Stimulated activated effector memory CD8-positive, alpha-beta T cell treated with anti-CD3 and anti-CD28 coated beads, Interleukin-12 subunit alpha, Interleukin-12 subunit beta, amount 100 ng/mL, for 72 hours (primary cell): ENCODE measurements at regions not wholly inside any gene's neighbourhood (a gene's known extent, or its start where the extent isn't known, plus 50 kb on each side); places are given as distances from the start of the nearest gene placed in this dataset.
A peak's percentile ranks its signal among the peaks of the same experiment; 100 is the strongest.
"Not testable (repeated sequence)": the region's sequence is repeated elsewhere in the genome, so short reads cannot be mapped to it uniquely, and the experiment has no call there.

ENCODE experiments used
- ATAC-seq: fragments of 150-1000 bp; cut with Tn5 transposase; 2 replicates; pipeline ENCODE4 v1.10.0; 2021
- DNase-seq, 2 donors: peaks; one replicate each; pipeline ENCODE4 v3.0.0; 2021 to 2022; ENCODE audit warnings: low spot score in 2 of 2
- H3K27ac Mint-ChIP-seq: one replicate; pipeline ENCODE4 v1.8.0; 2022; ENCODE audit warnings: mild to moderate bottlenecking, mixed read lengths
- H3K36me3 Mint-ChIP-seq: one replicate; pipeline ENCODE4 v1.8.0; 2022; ENCODE audit warnings: mild to moderate bottlenecking, mixed read lengths
- H3K4me1 Mint-ChIP-seq: one replicate; pipeline ENCODE4 v1.8.0; 2022; ENCODE audit warnings: mixed read lengths
- H3K4me3 Mint-ChIP-seq: one replicate; pipeline ENCODE4 v1.8.0; 2022; ENCODE audit warnings: mild to moderate bottlenecking, mixed read lengths
- H3K9me3 Mint-ChIP-seq: one replicate; pipeline ENCODE4 v1.8.0; 2022; ENCODE audit warnings: mixed read lengths

DNA sequence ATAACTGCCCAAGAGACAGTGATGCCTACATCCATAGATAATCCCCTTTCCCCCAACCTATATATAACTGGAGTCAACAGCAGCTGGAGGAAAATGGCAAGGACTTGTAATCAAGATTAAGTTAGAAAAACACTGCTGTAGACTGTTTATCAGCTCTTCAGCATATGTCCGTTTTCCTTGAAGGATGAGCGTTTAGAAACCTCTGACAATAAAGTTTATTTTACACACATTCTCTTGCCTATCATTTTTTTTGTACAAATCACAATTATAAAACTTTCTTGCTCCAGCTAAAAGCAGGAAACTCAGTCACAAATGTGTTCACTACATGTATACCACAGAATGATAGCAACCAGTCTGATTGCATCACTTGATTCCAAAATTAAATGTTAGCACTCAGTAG, 50.8 kb downstream of the PPIAL4G start:
- peaks cover 44% of the 10 kb centered on the region for H3K4me1 Mint-ChIP-seq
- peak overlapping the region; percentile 34 for H3K27ac Mint-ChIP-seq

GRCh38 chr1:148429856-148430255, 53.2 kb downstream of the PPIAL4G start:
- not testable (repeated sequence) for ATAC-seq
- peaks cover 66% of the 10 kb centered on the region for H3K4me1 Mint-ChIP-seq

More for the DNA sequence above, 50.8 kb downstream of the PPIAL4G start:
- H3K4me3 Mint-ChIP-seq, ATAC-seq, DNase-seq, H3K9me3 Mint-ChIP-seq: not testable (repeated sequence)
- peaks cover 68% of the 10 kb centered on the region for H3K36me3 Mint-ChIP-seq

DNA sequence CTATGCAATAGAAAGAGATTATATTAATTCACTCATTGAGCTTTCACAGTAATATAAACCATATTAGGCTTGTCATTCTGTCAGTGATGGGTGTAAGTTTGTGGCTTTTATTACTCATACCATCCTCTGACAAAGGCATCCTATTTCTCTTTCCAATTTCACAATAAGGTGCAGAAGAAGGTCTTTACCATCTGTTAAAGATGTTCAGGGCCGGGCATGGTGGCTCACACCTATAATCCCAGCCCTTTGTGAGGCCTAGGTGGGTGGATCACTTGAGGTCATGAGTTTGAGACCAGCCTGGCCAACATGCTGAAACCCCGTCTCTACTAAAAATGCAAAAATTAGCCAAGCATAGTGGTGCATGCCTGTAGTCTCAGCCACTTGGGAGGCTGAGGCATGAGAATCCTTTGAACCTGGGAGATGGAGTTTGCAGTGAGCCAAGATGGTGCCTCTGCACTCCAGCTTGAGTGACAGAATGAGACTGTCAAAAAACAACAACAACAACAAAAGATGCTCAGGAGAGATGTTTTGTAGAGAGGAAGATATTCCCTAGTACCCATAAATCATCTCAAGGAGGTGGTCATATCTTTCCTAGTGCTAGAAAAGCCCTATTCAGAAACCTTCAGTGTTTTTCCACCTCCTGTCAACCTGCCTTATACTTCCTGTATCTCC, 56.0 kb downstream of the PPIAL4G start:
- Mint-ChIP-seq H3K4me1 (peaks cover 60% of the 10 kb centered on the region), H3K36me3 (peaks cover 74% of the 10 kb centered on the region), H3K27ac (peak overlapping the region; percentile 2)
- H3K9me3 Mint-ChIP-seq, H3K4me3 Mint-ChIP-seq: not testable (repeated sequence)
- ATAC-seq (peak; percentile 99), DNase-seq (peak in 1 of 2 donors; percentile 68)

More at GRCh38 chr1:148429856-148430255, 53.2 kb downstream of the PPIAL4G start:
- Mint-ChIP-seq H3K36me3 (peaks cover 84% of the 10 kb centered on the region), H3K27ac (peak overlapping the region; percentile 45)
- not testable (repeated sequence) for H3K9me3 Mint-ChIP-seq, DNase-seq, H3K4me3 Mint-ChIP-seq

DNA sequence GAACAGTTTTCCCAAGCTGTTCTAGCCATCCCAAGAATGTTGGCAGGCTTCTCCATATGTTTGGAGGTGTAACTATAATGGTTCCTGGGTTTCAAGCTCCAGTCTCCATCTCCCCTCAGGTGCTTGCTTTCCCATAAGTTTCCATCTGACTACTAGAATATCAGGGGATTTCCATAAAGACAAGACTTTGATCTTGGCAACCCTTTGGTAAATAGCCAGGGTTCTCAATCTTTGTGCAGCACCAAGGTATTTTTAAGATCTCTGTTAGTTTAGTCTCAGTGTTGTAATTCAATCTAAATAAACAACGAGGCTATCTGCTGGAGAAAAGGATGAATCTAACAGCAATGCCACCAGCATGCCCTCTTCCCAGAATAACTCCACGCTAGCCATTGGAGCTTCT, 56.7 kb downstream of the PPIAL4G start:
- not testable (repeated sequence) for H3K9me3 Mint-ChIP-seq, ATAC-seq, H3K4me3 Mint-ChIP-seq
- Mint-ChIP-seq H3K36me3 (peaks cover 75% of the 10 kb centered on the region), H3K27ac (peak overlapping the region; percentile 2), H3K4me1 (peaks cover 53% of the 10 kb centered on the region)
- DNase-seq, result peak in 1 of 2 donors; percentile 34

- not testable (repeated sequence) for H3K9me3 Mint-ChIP-seq, H3K4me3 Mint-ChIP-seq, DNase-seq
- peak; percentile 34 for ATAC-seq
- H3K4me1 Mint-ChIP-seq, result peaks cover 45% of the 10 kb centered on the region
- peaks cover 58% of the 10 kb centered on the region for H3K36me3 Mint-ChIP-seq
- H3K27ac Mint-ChIP-seq, result peak overlapping the region; percentile 45
Measured at GRCh38 chr1:148424143-148425003, 58.7 kb downstream of the PPIAL4G start.

- Mint-ChIP-seq H3K36me3 (peaks cover 48% of the 10 kb centered on the region), H3K4me1 (peaks cover 34% of the 10 kb centered on the region), H3K27ac (peak overlapping the region; percentile 24)
- H3K9me3 Mint-ChIP-seq, H3K4me3 Mint-ChIP-seq, ATAC-seq, DNase-seq: not testable (repeated sequence)
Measured at GRCh38 chr1:148422921-148423320, 60.2 kb downstream of the PPIAL4G start.

- not testable (repeated sequence) for H3K36me3 Mint-ChIP-seq, H3K9me3 Mint-ChIP-seq, DNase-seq, H3K4me1 Mint-ChIP-seq, H3K27ac Mint-ChIP-seq, ATAC-seq, H3K4me3 Mint-ChIP-seq
Measured at GRCh38 chr1:148417241-148417640, 65.9 kb downstream of the PPIAL4G start.

- ATAC-seq, DNase-seq, H3K36me3 Mint-ChIP-seq, H3K4me1 Mint-ChIP-seq, H3K4me3 Mint-ChIP-seq, H3K9me3 Mint-ChIP-seq, H3K27ac Mint-ChIP-seq: not testable (repeated sequence)
Measured at GRCh38 chr1:148413385-148413784, 69.7 kb downstream of the PPIAL4G start.

DNA sequence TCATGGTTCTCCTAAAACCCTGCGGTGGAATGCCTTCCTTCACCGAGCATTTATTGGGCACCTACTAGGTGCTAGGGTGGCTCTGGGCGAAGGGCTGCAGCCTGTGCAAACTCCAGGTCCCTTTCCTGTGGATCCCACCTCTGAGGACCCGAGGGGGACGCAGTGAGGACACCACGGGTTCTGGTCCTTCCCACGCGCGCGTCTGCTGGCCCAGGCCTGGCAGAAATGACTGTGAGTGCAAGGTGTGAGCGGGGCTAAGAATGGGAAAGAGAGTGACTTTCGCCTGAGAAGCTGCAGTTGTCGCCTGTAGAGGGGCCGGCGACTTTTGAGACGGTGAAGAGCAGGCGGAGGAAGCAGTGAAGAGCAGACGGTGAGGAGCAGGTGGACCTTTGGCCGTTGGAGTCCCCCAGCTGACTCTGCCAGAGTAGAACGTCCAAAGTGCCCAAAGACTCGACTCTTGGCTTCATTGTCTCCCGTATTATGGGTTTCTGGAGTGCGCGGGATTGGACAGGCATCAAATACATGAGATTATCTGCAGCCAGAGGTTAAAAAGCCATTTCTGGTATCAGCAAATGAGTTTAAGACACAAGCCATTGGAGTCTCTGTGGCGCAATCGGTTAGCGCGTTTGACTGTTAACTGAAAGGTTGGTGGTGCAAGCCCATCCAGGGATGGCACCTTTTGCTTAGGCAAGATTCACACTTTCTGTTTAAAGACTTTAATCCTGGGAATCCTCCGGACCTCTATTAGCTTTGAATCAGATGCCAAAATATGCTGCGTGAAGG, 78.1 kb downstream of the PPIAL4G start:
- not testable (repeated sequence) for DNase-seq, H3K27ac Mint-ChIP-seq, H3K9me3 Mint-ChIP-seq, ATAC-seq, H3K4me3 Mint-ChIP-seq
- H3K4me1 Mint-ChIP-seq, result peaks cover 36% of the 10 kb centered on the region
- H3K36me3 Mint-ChIP-seq, result peaks cover 15% of the 10 kb centered on the region

GRCh38 chr1:148403925-148404324, 79.2 kb downstream of the PPIAL4G start:
- not testable (repeated sequence) for ATAC-seq, DNase-seq, H3K9me3 Mint-ChIP-seq, H3K27ac Mint-ChIP-seq
- peaks cover 36% of the 10 kb centered on the region for H3K4me1 Mint-ChIP-seq
- H3K36me3 Mint-ChIP-seq, result peaks cover 15% of the 10 kb centered on the region
- peak overlapping the region; percentile 82 for H3K4me3 Mint-ChIP-seq

GRCh38 chr1:148403085-148403456, 80.0 kb downstream of the PPIAL4G start:
- Mint-ChIP-seq H3K4me1 (peaks cover 36% of the 10 kb centered on the region), H3K27ac (peak overlapping the region; percentile 97), H3K4me3 (peak overlapping the region; percentile 82), H3K36me3 (peaks cover 15% of the 10 kb centered on the region)
- not testable (repeated sequence) for H3K9me3 Mint-ChIP-seq, DNase-seq, ATAC-seq

DNA sequence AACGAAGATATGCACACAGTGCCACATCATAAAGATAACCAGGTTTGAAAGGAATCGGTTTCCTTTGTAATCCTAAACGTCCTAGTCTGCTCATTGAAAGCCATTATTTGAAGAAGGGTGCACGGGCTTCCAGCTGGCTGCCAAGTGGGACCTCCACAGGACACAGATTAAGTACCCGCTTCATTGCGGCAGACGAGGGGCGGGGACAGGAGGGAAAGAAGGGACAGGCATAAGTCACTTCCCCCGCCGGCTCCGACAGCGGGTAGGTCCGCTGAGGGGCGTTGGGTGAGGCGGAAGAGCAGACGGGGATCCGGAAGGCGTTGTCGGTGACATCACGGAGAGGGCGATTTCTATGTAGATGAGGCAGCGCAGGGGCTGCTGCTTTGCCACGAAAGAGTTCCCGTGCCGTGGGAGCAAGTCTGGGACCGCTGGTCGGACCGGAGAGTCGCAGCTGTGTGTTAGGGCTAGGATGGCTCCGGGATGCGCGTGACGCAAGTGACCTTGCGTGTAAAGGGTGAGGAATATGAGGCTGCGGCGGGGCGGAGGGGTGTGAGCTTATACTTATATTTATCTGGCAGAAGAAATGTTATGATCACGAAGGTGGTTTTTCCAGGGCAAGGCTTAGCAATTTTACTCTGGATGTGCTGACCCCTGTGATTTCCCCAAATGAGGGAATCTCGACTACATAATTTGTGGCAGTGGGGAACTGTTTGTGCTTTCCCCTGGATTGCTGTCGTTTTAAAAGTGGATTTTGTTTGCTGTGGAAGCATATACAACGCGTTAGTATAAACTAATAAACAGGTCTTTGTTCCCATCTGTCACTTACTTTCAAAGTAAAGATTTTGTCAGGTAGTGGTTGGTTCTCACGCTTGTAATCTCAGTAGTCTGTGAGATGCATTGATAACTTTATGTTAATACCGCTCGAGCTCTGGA, 80.7 kb downstream of the PPIAL4G start:
- peak overlapping the region; percentile 82 for H3K4me3 Mint-ChIP-seq
- peaks cover 38% of the 10 kb centered on the region for H3K4me1 Mint-ChIP-seq
- ATAC-seq (peak; percentile 97), DNase-seq (peak; percentile 63 to 91)
- H3K9me3 Mint-ChIP-seq, result not testable (repeated sequence)
- H3K27ac Mint-ChIP-seq, result peak overlapping the region; percentile 97
- peaks cover 15% of the 10 kb centered on the region for H3K36me3 Mint-ChIP-seq

GRCh38 chr1:148397516-148397915, 85.6 kb downstream of the PPIAL4G start:
- H3K4me3 Mint-ChIP-seq, DNase-seq, ATAC-seq, H3K36me3 Mint-ChIP-seq, H3K27ac Mint-ChIP-seq, H3K9me3 Mint-ChIP-seq: not testable (repeated sequence)
- peaks cover 26% of the 10 kb centered on the region for H3K4me1 Mint-ChIP-seq

DNA sequence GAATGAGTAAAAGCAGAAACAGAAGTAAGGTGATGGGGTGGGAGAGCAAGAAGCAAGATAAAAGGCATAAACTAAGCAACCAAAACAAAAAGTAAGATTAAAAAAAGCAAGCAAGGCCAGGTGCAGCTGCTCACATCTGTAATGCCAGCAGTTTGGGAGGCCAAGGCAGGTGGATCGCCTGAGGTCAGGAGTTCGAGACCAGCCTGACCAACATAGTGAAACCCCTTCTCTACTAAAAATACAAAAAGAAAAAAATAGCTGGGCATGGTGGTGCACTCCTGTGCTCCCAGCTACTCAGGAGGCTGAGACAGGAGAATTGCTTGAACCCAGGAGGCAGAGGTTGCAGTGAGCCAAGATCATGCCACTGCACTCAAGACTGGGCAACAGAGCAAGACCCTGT, 90.6 kb downstream of the PPIAL4G start:
- H3K4me1 Mint-ChIP-seq, result peaks cover 28% of the 10 kb centered on the region
- not testable (repeated sequence) for DNase-seq, ATAC-seq, H3K9me3 Mint-ChIP-seq, H3K4me3 Mint-ChIP-seq, H3K27ac Mint-ChIP-seq
- peaks cover 13% of the 10 kb centered on the region for H3K36me3 Mint-ChIP-seq
